ENCODE measurements at regions not wholly inside any gene's neighbourhood (a gene's known extent, or its start where the extent isn't known, plus 50 kb on each side); places are given as distances from the start of the nearest gene placed in this dataset.

DNA sequence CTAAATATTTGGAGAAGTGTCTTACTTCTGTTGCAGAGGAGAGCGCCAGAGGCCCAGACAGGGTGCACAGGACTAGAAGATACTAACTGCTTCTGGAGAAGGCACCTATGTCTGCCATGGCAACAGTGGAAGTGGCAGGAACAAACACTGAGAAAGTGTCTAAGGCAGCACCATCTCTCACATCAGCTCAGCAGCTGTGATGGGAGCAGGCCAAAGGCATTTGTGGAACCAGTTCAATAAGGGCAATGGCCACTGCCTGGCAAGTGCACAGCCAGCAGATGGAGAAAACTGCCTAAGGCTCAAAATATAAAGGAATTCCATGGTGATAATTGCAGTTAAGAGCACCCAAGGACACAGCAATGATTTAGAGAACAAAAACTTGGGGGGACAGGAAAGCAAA, 563.0 kb upstream of the CCDC54 start:
- TF ChIP-seq, protein P1, sequence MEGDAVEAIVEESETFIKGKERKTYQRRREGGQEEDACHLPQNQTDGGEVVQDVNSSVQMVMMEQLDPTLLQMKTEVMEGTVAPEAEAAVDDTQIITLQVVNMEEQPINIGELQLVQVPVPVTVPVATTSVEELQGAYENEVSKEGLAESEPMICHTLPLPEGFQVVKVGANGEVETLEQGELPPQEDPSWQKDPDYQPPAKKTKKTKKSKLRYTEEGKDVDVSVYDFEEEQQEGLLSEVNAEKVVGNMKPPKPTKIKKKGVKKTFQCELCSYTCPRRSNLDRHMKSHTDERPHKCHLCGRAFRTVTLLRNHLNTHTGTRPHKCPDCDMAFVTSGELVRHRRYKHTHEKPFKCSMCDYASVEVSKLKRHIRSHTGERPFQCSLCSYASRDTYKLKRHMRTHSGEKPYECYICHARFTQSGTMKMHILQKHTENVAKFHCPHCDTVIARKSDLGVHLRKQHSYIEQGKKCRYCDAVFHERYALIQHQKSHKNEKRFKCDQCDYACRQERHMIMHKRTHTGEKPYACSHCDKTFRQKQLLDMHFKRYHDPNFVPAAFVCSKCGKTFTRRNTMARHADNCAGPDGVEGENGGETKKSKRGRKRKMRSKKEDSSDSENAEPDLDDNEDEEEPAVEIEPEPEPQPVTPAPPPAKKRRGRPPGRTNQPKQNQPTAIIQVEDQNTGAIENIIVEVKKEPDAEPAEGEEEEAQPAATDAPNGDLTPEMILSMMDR (conservative IDR thresholded peaks at IDR 0.05; ENCODE audit: low read depth in 2 of 2), result no peak
- TF ChIP-seq JUNB (IDR thresholded peaks at IDR 0.05; ENCODE audit: unreplicated experiment), result no peak
- TF ChIP-seq EZH2 (IDR thresholded peaks at IDR 0.05; ENCODE audit: low read depth, unreplicated experiment), result no peak

Data from GM23338 (cell line).